WTC11 (cell line): ENCODE measurements at regions not wholly inside any gene's neighbourhood (a gene's known extent, or its start where the extent isn't known, plus 50 kb on each side); places are given as distances from the start of the nearest gene placed in this dataset.
"Not testable (repeated sequence)": the region's sequence is repeated elsewhere in the genome, so short reads cannot be mapped to it uniquely, and the experiment has no call there.

Experiments used
- ATAC-seq: fragments of 200-7000 bp; cut with Tn5 transposase; 2 replicates; pipeline ENCODE4 v1.10.0; 2021; ENCODE audit warnings: mild to moderate bottlenecking, moderate library complexity
- CTCF ChIA-PET: fragments of 300-600 bp; sonication (Branson Sonifier 250); formaldehyde crosslinking; loops from one replicate; lab custom pipeline; 2021; ENCODE audit warnings: antibody characterized with exemption; lab: Charles Lee
- POLR2A ChIA-PET: fragments of 350-600 bp; sonication (Branson Sonifier 250); formaldehyde crosslinking; loops from one replicate; lab custom pipeline; 2021; ENCODE audit warnings: antibody characterized with exemption; lab: Charles Lee
- DNase-seq: peaks from one replicate; pipeline ENCODE4 v3.0.0; 2021; ENCODE audit warnings: low spot score
- H3K27ac Mint-ChIP-seq: 2 replicates; pipeline ENCODE4 v1.8.0; 2021; ENCODE audit warnings: mixed read lengths
- H3K27me3 Mint-ChIP-seq: 2 replicates; pipeline ENCODE4 v1.8.0; 2021; ENCODE audit warnings: low read depth, mild to moderate bottlenecking, moderate library complexity, mixed read lengths
- H3K36me3 Mint-ChIP-seq: 2 replicates; pipeline ENCODE4 v1.8.0; 2021; ENCODE audit warnings: mixed read lengths
- H3K4me1 Mint-ChIP-seq: 2 replicates; pipeline ENCODE4 v1.8.0; 2022; ENCODE audit warnings: mixed read lengths
- H3K4me3 Mint-ChIP-seq: 2 replicates; pipeline ENCODE4 v1.8.0; 2021; ENCODE audit warnings: mild to moderate bottlenecking, moderate library complexity, mixed read lengths
- H3K9me3 Mint-ChIP-seq: 2 replicates; pipeline ENCODE4 v1.8.0; 2021; ENCODE audit warnings: mixed read lengths

DNA sequence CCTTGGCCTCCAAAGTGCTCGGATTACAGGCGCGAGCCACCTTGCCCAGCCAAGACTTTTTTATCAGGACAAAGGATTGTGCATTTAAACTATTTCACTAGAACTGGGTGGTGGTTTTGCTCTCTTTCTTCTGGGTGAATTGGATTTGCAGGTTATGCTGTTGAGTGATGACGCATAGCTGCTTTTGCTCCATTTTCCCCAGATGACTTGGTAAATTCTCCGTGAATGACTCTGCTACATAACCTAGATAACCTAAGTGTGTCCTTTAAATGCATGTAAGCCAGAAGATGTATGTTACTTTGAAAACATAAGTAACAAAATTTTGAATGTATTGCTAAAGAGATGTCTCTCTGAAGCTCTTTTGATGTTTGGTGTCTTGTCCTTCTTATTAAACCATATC lies 103.7 kb downstream of the NSUN5 start:
- not testable (repeated sequence) for ATAC-seq, H3K27ac Mint-ChIP-seq, H3K4me1 Mint-ChIP-seq

DNA sequence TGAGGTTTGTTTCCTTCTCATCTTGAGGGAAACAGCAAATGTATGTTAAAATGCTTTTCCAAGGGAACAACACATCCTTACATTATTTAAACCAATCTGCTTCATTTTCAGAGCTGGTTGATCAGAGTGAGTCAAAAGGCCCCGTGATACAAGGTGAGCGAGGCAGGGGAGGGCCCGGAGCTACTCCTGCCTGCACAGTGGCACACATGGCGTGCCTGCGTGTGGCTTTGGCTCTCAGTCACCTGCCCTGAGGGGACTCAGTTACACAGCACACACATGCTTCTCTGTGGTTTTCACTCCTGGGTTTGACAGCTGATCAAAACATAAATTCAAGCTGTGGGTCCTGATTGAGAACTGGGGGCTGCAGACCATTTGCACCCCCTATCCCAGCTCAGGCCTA lies 105.3 kb downstream of the NSUN5 start:
- POLR2A ChIA-PET, DNase-seq, ATAC-seq, CTCF ChIA-PET, H3K4me1 Mint-ChIP-seq, H3K9me3 Mint-ChIP-seq, H3K27me3 Mint-ChIP-seq, H3K4me3 Mint-ChIP-seq, H3K27ac Mint-ChIP-seq: not testable (repeated sequence)
- H3K36me3 Mint-ChIP-seq, result peaks cover 10% of the 10 kb centered on the region

More for the DNA sequence above, 103.7 kb downstream of the NSUN5 start:
- DNase-seq, H3K27me3 Mint-ChIP-seq, POLR2A ChIA-PET, H3K9me3 Mint-ChIP-seq, CTCF ChIA-PET, H3K4me3 Mint-ChIP-seq: not testable (repeated sequence)
- H3K36me3 Mint-ChIP-seq, result peaks cover 10% of the 10 kb centered on the region

DNA sequence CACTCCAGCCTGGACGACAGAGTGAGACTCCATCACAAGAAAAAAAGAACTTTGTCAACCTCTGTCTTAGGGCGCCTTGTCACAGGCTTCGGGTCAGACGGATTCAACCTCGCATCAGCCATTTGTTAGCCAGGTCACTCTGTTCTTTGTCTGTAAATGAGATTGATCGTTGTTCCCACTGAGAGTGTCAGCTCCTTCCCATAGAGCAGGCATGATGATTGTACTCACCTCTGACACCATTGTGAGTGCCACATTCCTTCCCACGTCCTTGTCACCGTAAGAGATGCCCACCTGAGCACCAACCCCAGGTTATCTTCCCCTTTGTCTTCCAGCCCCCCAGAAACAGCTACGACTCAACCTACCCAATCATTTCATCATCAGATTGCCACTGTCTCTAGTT lies 107.4 kb downstream of the NSUN5 start:
- ATAC-seq, H3K27me3 Mint-ChIP-seq, CTCF ChIA-PET, H3K27ac Mint-ChIP-seq, H3K4me3 Mint-ChIP-seq, H3K4me1 Mint-ChIP-seq, H3K9me3 Mint-ChIP-seq, POLR2A ChIA-PET: not testable (repeated sequence)
- peak; percentile 5 for DNase-seq
- peaks cover 10% of the 10 kb centered on the region for H3K36me3 Mint-ChIP-seq

DNA sequence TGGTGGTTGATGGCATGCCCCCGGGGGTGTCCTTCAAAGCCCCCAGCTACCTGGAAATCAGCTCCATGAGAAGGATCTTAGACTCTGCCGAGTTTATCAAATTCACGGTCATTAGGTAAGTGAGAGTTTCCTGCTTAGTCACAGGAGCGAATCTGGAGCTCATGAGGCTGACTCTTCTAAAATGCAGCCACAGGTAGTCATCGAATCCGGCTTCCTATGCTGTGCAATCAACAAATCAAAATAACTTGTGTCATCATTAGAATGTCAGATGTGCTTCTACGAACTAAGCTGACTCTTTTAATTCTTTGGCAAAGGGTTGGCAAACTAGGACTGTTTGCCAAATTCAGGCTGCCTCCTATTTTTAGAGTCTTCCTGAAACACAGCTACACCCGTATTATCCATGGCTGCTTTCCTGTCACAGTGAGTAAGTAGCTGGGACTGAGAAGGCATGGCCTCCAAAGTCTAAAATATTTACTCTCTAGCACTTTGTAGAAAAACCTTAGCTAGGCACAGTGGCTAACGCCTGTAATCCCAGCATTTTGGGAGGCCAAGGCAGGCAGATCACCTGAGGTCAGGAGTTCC lies 108.0 kb downstream of the NSUN5 start:
- ATAC-seq, DNase-seq, POLR2A ChIA-PET, H3K4me1 Mint-ChIP-seq, H3K4me3 Mint-ChIP-seq, H3K9me3 Mint-ChIP-seq, H3K27me3 Mint-ChIP-seq, CTCF ChIA-PET, H3K27ac Mint-ChIP-seq: not testable (repeated sequence)
- peaks cover 10% of the 10 kb centered on the region for H3K36me3 Mint-ChIP-seq

DNA sequence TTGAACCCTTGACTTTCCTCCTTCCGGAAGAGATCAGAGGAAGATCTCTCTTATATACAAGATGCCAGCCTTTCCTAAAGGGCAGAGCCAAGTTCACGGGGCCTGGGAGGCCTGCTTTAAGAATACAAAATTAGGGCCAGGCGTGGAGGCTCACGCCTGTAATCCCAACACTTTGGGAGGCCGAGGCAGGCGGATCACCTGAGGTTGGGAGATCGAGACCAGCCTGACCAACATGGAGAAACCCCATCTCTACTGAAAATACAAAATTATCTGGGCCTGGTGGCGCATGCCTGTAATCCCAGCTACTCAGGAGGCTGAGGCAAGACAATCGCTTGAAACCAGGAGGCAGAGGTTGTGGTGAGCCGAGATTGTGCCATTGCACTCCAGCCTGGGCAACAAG lies 108.2 kb upstream of the SPDYE9 start:
- POLR2A ChIA-PET, H3K4me1 Mint-ChIP-seq, H3K9me3 Mint-ChIP-seq, H3K27me3 Mint-ChIP-seq, H3K27ac Mint-ChIP-seq, H3K4me3 Mint-ChIP-seq, CTCF ChIA-PET, H3K36me3 Mint-ChIP-seq, ATAC-seq, DNase-seq: not testable (repeated sequence)

DNA sequence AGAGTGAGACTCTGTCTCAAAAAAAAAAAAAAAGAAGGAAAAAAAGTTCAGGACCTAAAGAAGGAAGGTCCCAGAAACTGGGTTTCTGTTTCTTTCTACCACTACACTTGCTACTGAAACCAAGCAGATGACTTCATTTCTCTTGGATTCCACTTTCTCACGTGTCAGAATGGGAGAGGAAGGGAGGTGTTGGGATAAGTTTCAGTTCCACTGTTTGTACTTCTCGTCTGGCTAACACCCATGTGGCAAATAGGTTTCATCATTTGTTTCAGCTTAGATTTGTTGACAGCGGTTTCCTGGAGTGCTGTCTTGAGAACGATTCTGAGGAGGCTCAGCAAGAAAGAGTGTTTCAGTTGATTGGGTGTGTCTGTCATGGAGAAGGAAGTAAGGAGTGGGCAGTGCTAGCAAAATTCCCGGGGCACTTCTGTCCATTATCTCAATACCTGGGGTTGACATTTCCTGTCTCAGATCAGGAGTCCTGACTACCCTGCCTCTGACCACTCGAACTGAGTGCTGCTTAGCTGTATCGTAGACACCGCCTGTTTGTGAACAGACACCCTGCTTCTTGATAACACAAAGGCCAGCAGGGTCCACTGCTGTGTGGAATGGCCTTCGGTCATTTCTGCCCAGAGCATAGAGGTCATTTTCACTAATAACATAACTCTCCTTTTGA lies 104.8 kb upstream of the SPDYE9 start:
- H3K4me3 Mint-ChIP-seq, DNase-seq, H3K36me3 Mint-ChIP-seq, CTCF ChIA-PET, POLR2A ChIA-PET, ATAC-seq, H3K4me1 Mint-ChIP-seq, H3K9me3 Mint-ChIP-seq, H3K27me3 Mint-ChIP-seq, H3K27ac Mint-ChIP-seq: not testable (repeated sequence)

DNA sequence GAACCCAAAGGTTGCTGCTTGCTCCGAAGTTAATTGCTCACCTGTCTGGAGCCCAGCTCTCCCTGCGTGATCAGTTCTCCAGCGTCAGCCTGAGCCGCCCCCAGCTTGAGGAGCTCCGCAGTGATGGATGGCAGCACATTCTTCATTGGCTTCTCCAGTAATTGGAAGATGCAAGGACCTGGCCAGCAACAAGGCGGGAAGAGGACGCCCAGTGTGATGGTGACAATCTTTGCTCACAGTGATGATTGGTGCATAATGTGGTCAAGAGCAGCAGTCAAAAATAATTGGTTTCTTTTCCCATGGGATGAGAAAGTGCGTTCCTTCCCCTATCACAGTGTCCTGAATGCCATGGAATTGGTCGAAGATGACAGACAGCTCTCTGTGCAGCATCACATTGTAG lies 102.4 kb upstream of the SPDYE9 start:
- H3K4me1 Mint-ChIP-seq, ATAC-seq: not testable (repeated sequence)

DNA sequence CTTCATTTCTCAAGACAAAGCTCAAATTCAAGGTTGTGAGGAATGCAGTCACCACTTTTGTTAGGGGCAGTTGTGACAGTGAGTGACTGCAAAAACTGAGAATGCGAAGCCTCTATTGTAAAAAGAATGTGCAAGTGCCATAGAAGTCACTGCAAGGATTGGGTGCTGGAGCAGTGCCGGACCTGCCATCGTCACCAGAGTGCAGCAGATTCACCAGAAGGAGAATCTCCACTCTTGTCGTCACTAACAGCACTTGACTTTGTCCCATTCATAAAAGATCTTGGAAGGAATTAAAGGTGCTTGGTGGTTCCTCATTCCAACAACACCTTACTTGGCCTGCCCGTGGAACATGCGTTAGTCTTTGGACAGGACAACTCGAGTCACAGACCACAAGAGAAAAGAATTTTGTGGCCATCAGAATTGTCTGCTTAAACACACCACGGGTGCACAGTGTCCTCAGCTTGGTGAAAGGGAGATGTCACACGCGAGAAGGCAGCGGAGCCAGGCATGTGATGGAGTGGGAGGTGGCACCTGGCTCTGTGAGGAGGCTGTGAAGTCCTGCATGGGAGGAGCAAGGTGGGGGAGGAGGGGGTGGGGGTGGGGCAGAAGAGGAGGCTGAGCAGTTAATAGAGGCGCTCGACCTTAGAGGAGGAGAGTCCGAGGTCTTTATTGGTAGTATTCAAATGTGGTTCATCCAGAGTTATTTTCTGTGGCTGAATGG lies 100.9 kb upstream of the SPDYE9 start:
- H3K27me3 Mint-ChIP-seq, H3K9me3 Mint-ChIP-seq, POLR2A ChIA-PET, H3K4me1 Mint-ChIP-seq, DNase-seq, H3K4me3 Mint-ChIP-seq, CTCF ChIA-PET, H3K36me3 Mint-ChIP-seq, H3K27ac Mint-ChIP-seq: not testable (repeated sequence)
- ATAC-seq, result peak; percentile 36; the same call in 1 of the 2 replicates

More for the DNA sequence above, 102.4 kb upstream of the SPDYE9 start:
- DNase-seq, H3K27ac Mint-ChIP-seq, H3K27me3 Mint-ChIP-seq, H3K36me3 Mint-ChIP-seq, POLR2A ChIA-PET, H3K4me3 Mint-ChIP-seq, H3K9me3 Mint-ChIP-seq, CTCF ChIA-PET: not testable (repeated sequence)

DNA sequence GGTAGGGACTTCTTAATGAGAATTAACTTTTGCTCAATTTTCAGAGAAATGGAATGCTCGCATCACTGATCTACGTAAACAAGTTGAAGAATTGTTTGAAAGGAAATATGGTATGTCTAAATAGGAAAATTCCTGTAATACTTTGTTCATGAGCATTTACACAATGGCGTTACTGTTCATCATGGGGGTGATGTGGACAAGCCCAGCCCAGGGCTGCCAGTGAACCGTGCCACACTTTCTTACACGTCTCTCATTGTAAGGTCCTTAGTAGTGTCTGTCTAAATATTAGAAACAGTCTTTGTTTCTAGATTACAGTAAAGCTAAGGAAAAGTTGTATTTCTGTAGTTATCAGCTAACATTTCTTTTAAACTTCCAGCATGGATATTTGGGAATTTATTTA lies 91.0 kb upstream of the SPDYE9 start:
- H3K27me3 Mint-ChIP-seq, H3K4me3 Mint-ChIP-seq, CTCF ChIA-PET, ATAC-seq, POLR2A ChIA-PET, H3K36me3 Mint-ChIP-seq, H3K9me3 Mint-ChIP-seq, H3K27ac Mint-ChIP-seq, DNase-seq, H3K4me1 Mint-ChIP-seq: not testable (repeated sequence)

DNA sequence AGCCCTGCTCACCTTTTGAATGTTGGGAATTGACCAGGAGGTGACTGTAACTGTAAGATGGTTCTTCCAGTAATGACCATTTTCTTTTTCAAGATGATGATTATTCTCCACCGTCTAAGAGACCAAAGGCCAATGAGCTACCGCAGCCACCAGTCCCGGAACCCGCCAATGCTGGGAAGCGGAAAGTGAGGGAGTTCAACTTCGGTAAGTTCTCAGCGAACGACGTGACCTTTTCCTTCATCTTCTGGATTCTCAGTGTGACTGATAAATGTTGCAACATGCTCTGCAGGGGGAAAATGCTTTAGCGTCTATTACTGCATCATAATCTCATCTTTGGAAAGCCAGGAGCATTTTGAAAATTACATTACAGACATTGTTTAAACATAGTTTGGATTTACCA lies 89.5 kb upstream of the SPDYE9 start:
- H3K27me3 Mint-ChIP-seq, H3K27ac Mint-ChIP-seq, H3K9me3 Mint-ChIP-seq, H3K36me3 Mint-ChIP-seq, ATAC-seq, DNase-seq, CTCF ChIA-PET, POLR2A ChIA-PET, H3K4me1 Mint-ChIP-seq, H3K4me3 Mint-ChIP-seq: not testable (repeated sequence)

DNA sequence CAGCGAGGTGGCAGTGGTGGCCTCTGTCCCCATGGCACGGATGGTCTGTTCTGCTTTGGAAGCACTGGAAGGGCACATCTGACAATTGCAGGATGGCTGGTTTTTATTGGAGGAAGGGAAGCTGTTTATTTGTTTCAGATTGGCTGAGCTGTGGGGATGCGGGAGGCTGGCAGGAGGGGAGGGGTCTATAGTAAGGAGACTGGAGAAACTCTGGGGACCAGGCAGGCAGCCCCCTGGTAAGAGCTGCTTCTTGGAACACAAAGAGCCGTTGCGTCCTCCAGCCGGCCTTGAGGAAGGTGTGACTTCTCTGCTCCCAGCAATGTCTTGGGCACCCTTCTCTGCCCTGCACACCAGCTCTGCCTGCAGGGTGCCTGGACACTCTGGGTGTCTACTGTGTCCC lies 85.1 kb upstream of the SPDYE9 start:
- POLR2A ChIA-PET, H3K4me3 Mint-ChIP-seq, CTCF ChIA-PET, H3K4me1 Mint-ChIP-seq, H3K36me3 Mint-ChIP-seq, H3K9me3 Mint-ChIP-seq, H3K27me3 Mint-ChIP-seq, H3K27ac Mint-ChIP-seq: not testable (repeated sequence)
- peak; percentile 63 for ATAC-seq
- peak; percentile 7 for DNase-seq

DNA sequence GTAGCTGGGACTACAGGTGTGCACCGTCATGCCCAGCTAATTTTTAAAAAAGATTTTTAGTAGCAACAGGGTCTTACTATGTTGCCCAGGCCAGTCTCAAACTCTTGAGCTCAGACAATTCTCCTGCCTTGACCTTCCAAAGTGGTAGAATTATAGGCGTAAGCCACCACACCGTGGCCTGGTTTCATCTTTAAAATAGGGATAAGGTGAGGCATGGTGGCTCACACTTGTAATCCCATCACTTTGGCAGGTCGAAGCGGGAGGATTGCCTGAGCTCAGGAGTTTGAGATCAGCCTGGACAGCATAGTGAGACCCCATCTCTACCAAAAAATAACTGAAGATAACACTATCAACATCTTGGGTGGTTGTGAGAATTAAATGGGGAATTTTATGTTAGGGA lies 84.6 kb upstream of the SPDYE9 start:
- CTCF ChIA-PET, H3K27ac Mint-ChIP-seq, H3K4me1 Mint-ChIP-seq, DNase-seq, H3K27me3 Mint-ChIP-seq, POLR2A ChIA-PET, ATAC-seq, H3K36me3 Mint-ChIP-seq, H3K9me3 Mint-ChIP-seq, H3K4me3 Mint-ChIP-seq: not testable (repeated sequence)
